HepG2 (cell line): ENCODE measurements at regions not wholly inside any gene's neighbourhood (a gene's known extent, or its start where the extent isn't known, plus 50 kb on each side); places are given as distances from the start of the nearest gene placed in this dataset.

Experiments
- ATAC-seq: fragments of 200-7000 bp; cut with Tn5 transposase; 3 replicates; pipeline ENCODE4 v1.9.1; 2020; ENCODE audit warnings: mild to moderate bottlenecking, moderate library complexity
- BruUV-seq: library from RNA; stranded (reverse); fragments of 400-500 nt; replicated peaks from 2 replicates; lab custom pipeline; 2021; lab: Mats Ljungman, UMichigan
- CTCF ChIA-PET: fragments of 300-600 bp; formaldehyde crosslinking; extraction: SDS; loops from one replicate; lab custom pipeline; 2021; ENCODE audit warnings: low total read pairs, inconsistent platforms, low intra/inter-chr PET ratio; lab: Yijun Ruan, JAX
- POLR2A ChIA-PET: fragments of 350-600 bp; sonication (Branson Sonifier 250); formaldehyde crosslinking; loops from one replicate; lab custom pipeline; 2020; ENCODE audit warnings: antibody characterized with exemption, inconsistent platforms; lab: Yijun Ruan, JAX
- DNase-seq: peaks from one replicate; pipeline ENCODE4 v3.0.0-alpha.2; 2015; ENCODE audit warnings: low spot score
- FAIRE-seq: peaks from 3 replicates; lab custom pipeline; 2011; peaks lifted over from hg19 to GRCh38; lab: Jason Lieb, UNC
- H2AFZ ChIP-seq: one replicate; pipeline ENCODE4 v1.6.1; 2011; ENCODE audit warnings: low read length, inconsistent platforms
- H3K27ac ChIP-seq: fragments of 300-600 bp; 3 replicates; pipeline ENCODE4 v1.8.0; 2011; ENCODE audit warnings: mixed run types, mild to moderate bottlenecking, mixed read lengths, low read length, inconsistent platforms; ENCODE audit not compliant: insufficient read depth; ENCODE audit errors: extremely low read length
- H3K27me3 ChIP-seq, 2 experiments: fragments of 200-600 bp in 1 of 2; 2 replicates in 1 of 2; 3 replicates in 1 of 2; pipeline versions ENCODE4 v1.6.0 to v1.8.0; 2011; ENCODE audit warnings: low read length in 2 of 2, mild to moderate bottlenecking in 2 of 2, moderate library complexity in 2 of 2, inconsistent platforms in 1 of 2; ENCODE audit not compliant: insufficient read depth in 2 of 2, control insufficient read depth in 1 of 2
- H3K36me3 ChIP-seq, 2 experiments: fragments of 200-600 bp in 1 of 2; replicated peaks in 1 of 2; 2 replicates in 1 of 2; 3 replicates in 1 of 2; pipeline versions ENCODE4 v1.5.1 to v1.8.0; 2011; ENCODE audit warnings: low read length in 2 of 2, inconsistent platforms in 1 of 2; ENCODE audit not compliant: insufficient read depth in 2 of 2, control insufficient read depth in 1 of 2
- H3K4me1 ChIP-seq: 2 replicates; pipeline ENCODE4 v1.5.1; 2012; ENCODE audit warnings: low read length, inconsistent platforms; ENCODE audit not compliant: insufficient read depth
- H3K4me2 ChIP-seq: 2 replicates; pipeline ENCODE4 v1.6.0; 2011; ENCODE audit warnings: low read depth, low read length, inconsistent platforms
- H3K4me3 ChIP-seq, 3 experiments: fragments of 200-600 bp in 1 of 3; sonication (generic), shearing (Covaris generic) in 1 of 3; replicated peaks in 1 of 3; 2 replicates each; pipeline ENCODE4 v1.5.1; 2011 to 2016; ENCODE audit warnings: low read length in 3 of 3, inconsistent platforms in 2 of 3, low read depth in 2 of 3, mild to moderate bottlenecking in 2 of 3, control low read depth in 1 of 3, mixed read lengths in 1 of 3; ENCODE audit not compliant: insufficient read depth in 1 of 3
- H3K79me2 ChIP-seq: one replicate; pipeline ENCODE4 v1.6.1; 2011; ENCODE audit warnings: low read length, inconsistent platforms; ENCODE audit not compliant: insufficient read depth
- H3K9ac ChIP-seq: 2 replicates; pipeline ENCODE4 v1.6.0; 2011; ENCODE audit warnings: mild to moderate bottlenecking, low read depth, low read length, inconsistent platforms; ENCODE audit not compliant: insufficient read depth
- H3K9me3 ChIP-seq: 2 replicates; pipeline ENCODE4 v1.5.1; 2012; ENCODE audit warnings: mild to moderate bottlenecking, low read length
- H4K20me1 ChIP-seq: 2 replicates; pipeline ENCODE4 v1.6.0; 2011; ENCODE audit warnings: inconsistent platforms, mild to moderate bottlenecking, low read length, moderate library complexity; ENCODE audit not compliant: insufficient read depth
- CHD2 ChIP-seq: IDR thresholded peaks from 2 replicates; pipeline ENCODE4 v1.6.1; 2011; ENCODE audit warnings: low read depth, low read length, improper control_type of control experiment
- EED ChIP-seq: sonication (generic); formaldehyde crosslinking; IDR thresholded peaks from 2 replicates; pipeline ENCODE4 v1.5.0; 2020; ENCODE audit warnings: mild to moderate bottlenecking, missing genetic modification reagents
- ETV5 ChIP-seq: IDR thresholded peaks from 2 replicates; pipeline ENCODE4 v1.6.1; 2018; ENCODE audit warnings: missing biosample characterization, missing genetic modification reagents, inconsistent platforms, borderline replicate concordance
- FOXA3 ChIP-seq: IDR thresholded peaks from 2 replicates; pipeline ENCODE4 v1.6.1; 2016; ENCODE audit warnings: missing genetic modification reagents, missing compliant biosample characterization
- FOXJ3 ChIP-seq: sonication (generic); formaldehyde crosslinking; IDR thresholded peaks from 2 replicates; pipeline ENCODE4 v1.4.0; 2020; ENCODE audit warnings: missing genetic modification reagents, mild to moderate bottlenecking, borderline replicate concordance
- GATAD1 ChIP-seq: IDR thresholded peaks from 2 replicates; pipeline ENCODE4 v1.6.1; 2016; ENCODE audit warnings: missing genetic modification reagents, missing compliant biosample characterization
- GATAD2A ChIP-seq: IDR thresholded peaks from 2 replicates; pipeline ENCODE4 v1.6.1; 2016
- HDAC6 ChIP-seq: fragments of 200-600 bp; sonication (generic); IDR thresholded peaks from 2 replicates; pipeline ENCODE4 v1.7.0; 2017; ENCODE audit warnings: mild to moderate bottlenecking, antibody characterized with exemption, low read length, low read depth
- HOXA9 ChIP-seq: sonication (generic); formaldehyde crosslinking; IDR thresholded peaks from 2 replicates; pipeline ENCODE4 v1.8.1; 2022; ENCODE audit warnings: missing genetic modification reagents, mild to moderate bottlenecking, moderate library complexity, borderline replicate concordance
- MAFK ChIP-seq, 2 experiments: IDR thresholded peaks in 1 of 2; conservative IDR thresholded peaks in 1 of 2; 2 replicates each; pipeline ENCODE4 v1.6.1; 2011; ENCODE audit warnings: improper control_type of control experiment in 2 of 2, low read length in 2 of 2
- MEIS2 ChIP-seq: sonication (generic); formaldehyde crosslinking; IDR thresholded peaks from 2 replicates; pipeline ENCODE4 v1.9.0; 2021; ENCODE audit warnings: mild to moderate bottlenecking, missing genetic modification reagents
- SCMH1 ChIP-seq: sonication (generic); formaldehyde crosslinking; IDR thresholded peaks from 2 replicates; pipeline ENCODE4 v1.9.0; 2021; ENCODE audit warnings: missing genetic modification reagents, mild to moderate bottlenecking, borderline replicate concordance
- SMAD9 ChIP-seq: sonication (generic); formaldehyde crosslinking; IDR thresholded peaks from 2 replicates; pipeline ENCODE4 v1.5.1; 2020; ENCODE audit warnings: mild to moderate bottlenecking, missing genetic modification reagents
- ZNF138 ChIP-seq: sonication (generic); formaldehyde crosslinking; IDR thresholded peaks from 2 replicates; pipeline ENCODE4 v1.5.0; 2020; ENCODE audit warnings: mild to moderate bottlenecking, low read depth, missing genetic modification reagents
- ZNF274 ChIP-seq: sonication (generic); formaldehyde crosslinking; IDR thresholded peaks from 2 replicates; pipeline ENCODE4 v1.5.1; 2020; ENCODE audit warnings: mild to moderate bottlenecking, missing genetic modification reagents
- ZNF549 ChIP-seq: sonication (generic); formaldehyde crosslinking; IDR thresholded peaks from 2 replicates; pipeline ENCODE4 v1.5.0; 2020; ENCODE audit warnings: missing genetic modification reagents
- ZSCAN31 ChIP-seq: sonication (generic); formaldehyde crosslinking; IDR thresholded peaks from 2 replicates; pipeline ENCODE4 v1.5.0; 2020; ENCODE audit warnings: low read depth, mild to moderate bottlenecking, missing genetic modification reagents
- WGBS: methylation state at CpG from one replicate; pipeline ENCODE4 v1.1.6; 2017; ENCODE audit warnings: low lambda C conversion rate; 5-methylcytosine and 5-hydroxymethylcytosine counted together
- in situ Hi-C: cut with HindIII; loops from 2 replicates; pipeline ENCODE4 v1.10.0; 2017; ENCODE audit warnings: low pct_unique_long_range_greater_than_20kb; ENCODE audit not compliant: extremely low pct_ligation_motif_present
- intact Hi-C: fragments of 100-400 bp; cut with micrococcal nuclease; formaldehyde crosslinking; loops from one replicate; pipeline ENCODE4 v1.10.0; 2022; ENCODE audit not compliant: unreplicated experiment
- TF ChIP-seq, protein P1 (sequence below): IDR thresholded peaks from 2 replicates; pipeline ENCODE4 v1.6.1; 2018; ENCODE audit warnings: missing genetic modification reagents, mild to moderate bottlenecking, missing compliant biosample characterization
- TF ChIP-seq, protein P2 (sequence below): IDR thresholded peaks from 2 replicates; pipeline ENCODE4 v1.6.1; 2016; ENCODE audit warnings: mild to moderate bottlenecking

DNA sequence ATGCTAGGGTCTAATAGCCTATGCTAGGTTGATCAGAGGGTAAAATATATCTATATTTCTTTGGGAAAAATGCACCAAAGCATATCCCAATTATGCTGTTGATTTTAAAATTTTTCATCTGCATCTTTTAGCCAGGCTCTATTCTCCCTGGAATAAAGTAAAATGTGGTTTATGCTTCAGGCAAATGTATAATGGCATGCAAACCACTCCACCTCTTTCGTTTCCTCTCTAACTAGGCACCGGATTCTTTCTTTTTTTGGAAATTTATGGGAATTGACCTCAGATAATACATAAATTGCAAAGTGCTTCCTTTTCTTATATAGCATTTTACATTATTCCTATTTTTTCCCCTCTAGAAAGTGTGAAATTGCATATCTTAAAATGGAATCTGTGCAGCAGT is 386.5 kb downstream of the OLFM4 start:
- no peak for DNase-seq
- Histone ChIP-seq H3K4me2 (no peak overlapping the region), H3K36me3 (no peaks in the 10 kb centered on the region), H3K4me3 (no peak overlapping the region), H3K4me1 (no peaks in the 10 kb centered on the region), H3K27me3 (no peaks in the 10 kb centered on the region), H3K79me2 (no peaks in the 10 kb centered on the region), H3K9me3 (peaks cover 68% of the 10 kb centered on the region), H3K9ac (no peak overlapping the region), H4K20me1 (no peaks in the 10 kb centered on the region), H3K27ac (no peak overlapping the region), H2AFZ (no peak overlapping the region)
- BruUV-seq = no TSS peak
- ATAC-seq = no peak
- no peak for FAIRE-seq
- in situ Hi-C loops (no loop called here), intact Hi-C loops (no loop called here)
- TF ChIP-seq ZSCAN31 (CRISPR knock-in tag) (no peak), ETV5 (CRISPR knock-in tag) (no peak), MEIS2 (CRISPR knock-in tag) (no peak), HDAC6 (no peak), HOXA9 (CRISPR knock-in tag) (no peak), MAFK (conservative IDR thresholded peaks at IDR 0.05 in 1 of 2, IDR thresholded peaks at IDR 0.05 in 1 of 2; ENCODE audit: low read length in 2 of 2) (no peak), ZNF274 (no peak), SMAD9 (CRISPR knock-in tag) (no peak), SCMH1 (no peak), ZNF138 (no peak), CHD2 (no peak), ZNF549 (CRISPR knock-in tag) (no peak), FOXA3 (no peak), EED (no peak), GATAD2A (no peak), FOXJ3 (no peak), GATAD1 (CRISPR knock-in tag) (no peak)
- TF ChIP-seq, protein P1, sequence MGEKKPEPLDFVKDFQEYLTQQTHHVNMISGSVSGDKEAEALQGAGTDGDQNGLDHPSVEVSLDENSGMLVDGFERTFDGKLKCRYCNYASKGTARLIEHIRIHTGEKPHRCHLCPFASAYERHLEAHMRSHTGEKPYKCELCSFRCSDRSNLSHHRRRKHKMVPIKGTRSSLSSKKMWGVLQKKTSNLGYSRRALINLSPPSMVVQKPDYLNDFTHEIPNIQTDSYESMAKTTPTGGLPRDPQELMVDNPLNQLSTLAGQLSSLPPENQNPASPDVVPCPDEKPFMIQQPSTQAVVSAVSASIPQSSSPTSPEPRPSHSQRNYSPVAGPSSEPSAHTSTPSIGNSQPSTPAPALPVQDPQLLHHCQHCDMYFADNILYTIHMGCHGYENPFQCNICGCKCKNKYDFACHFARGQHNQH (CRISPR knock-in tag) = no peak
- TF ChIP-seq, protein P2, sequence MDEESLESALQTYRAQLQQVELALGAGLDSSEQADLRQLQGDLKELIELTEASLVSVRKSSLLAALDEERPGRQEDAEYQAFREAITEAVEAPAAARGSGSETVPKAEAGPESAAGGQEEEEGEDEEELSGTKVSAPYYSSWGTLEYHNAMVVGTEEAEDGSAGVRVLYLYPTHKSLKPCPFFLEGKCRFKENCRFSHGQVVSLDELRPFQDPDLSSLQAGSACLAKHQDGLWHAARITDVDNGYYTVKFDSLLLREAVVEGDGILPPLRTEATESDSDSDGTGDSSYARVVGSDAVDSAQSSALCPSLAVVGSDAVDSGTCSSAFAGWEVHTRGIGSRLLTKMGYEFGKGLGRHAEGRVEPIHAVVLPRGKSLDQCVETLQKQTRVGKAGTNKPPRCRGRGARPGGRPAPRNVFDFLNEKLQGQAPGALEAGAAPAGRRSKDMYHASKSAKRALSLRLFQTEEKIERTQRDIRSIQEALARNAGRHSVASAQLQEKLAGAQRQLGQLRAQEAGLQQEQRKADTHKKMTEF (CRISPR knock-in tag) = no peak
- CTCF ChIA-PET = no interaction called here
- WGBS = 18% methylated on average over 2 of the region's 2 CpGs
- POLR2A ChIA-PET = no interaction called here
